Nephron progenitor cell (in vitro differentiated cells): ENCODE measurements at regions not wholly inside any gene's neighbourhood (a gene's known extent, or its start where the extent isn't known, plus 50 kb on each side); places are given as distances from the start of the nearest gene placed in this dataset.
A peak's percentile ranks its signal among the peaks of the same experiment; 100 is the strongest.

ENCODE experiments used
- DNase-seq: peaks from one replicate; pipeline ENCODE4 v3.0.0; 2021
- H3K27ac Mint-ChIP-seq: 2 replicates; pipeline ENCODE4 v1.8.0; 2021; ENCODE audit warnings: mild to moderate bottlenecking, moderate library complexity, mixed read lengths
- H3K27me3 Mint-ChIP-seq: 2 replicates; pipeline ENCODE4 v1.8.0; 2021; ENCODE audit warnings: mild to moderate bottlenecking, low read depth, mixed read lengths; ENCODE audit not compliant: poor library complexity
- H3K36me3 Mint-ChIP-seq: 2 replicates; pipeline ENCODE4 v1.8.0; 2021; ENCODE audit warnings: low read depth, mixed read lengths
- H3K4me1 Mint-ChIP-seq: 2 replicates; pipeline ENCODE4 v1.8.0; 2021; ENCODE audit warnings: mixed read lengths
- H3K4me3 Mint-ChIP-seq: 2 replicates; pipeline ENCODE4 v1.8.0; 2021; ENCODE audit warnings: mild to moderate bottlenecking, moderate library complexity, mixed read lengths
- H3K9me3 Mint-ChIP-seq: 2 replicates; pipeline ENCODE4 v1.8.0; 2021; ENCODE audit warnings: mild to moderate bottlenecking, moderate library complexity, mixed read lengths
- CTCF ChIP-seq: fragments of 200-600 bp; sonication (generic); IDR thresholded peaks from 2 replicates; pipeline ENCODE4 v1.5.0; 2021; ENCODE audit warnings: antibody characterized with exemption

GRCh38 chr6:140079328-140079727 lies 704.9 kb upstream of the CITED2 start:
- Mint-ChIP-seq H3K27ac (peak overlapping the region; percentile 6), H3K27me3 (no peaks in the 10 kb centered on the region), H3K4me1 (peaks cover 41% of the 10 kb centered on the region), H3K9me3 (no peaks in the 10 kb centered on the region), H3K36me3 (no peaks in the 10 kb centered on the region), H3K4me3 (no peak overlapping the region)
- TF ChIP-seq CTCF: no peak
- no peak for DNase-seq

- no peak for DNase-seq
- no peak overlapping the region for H3K4me3 Mint-ChIP-seq
Observed at GRCh38 chr6:140078561-140079125, 704.2 kb upstream of the CITED2 start.

GRCh38 chr6:140077827-140078560 lies 703.5 kb upstream of the CITED2 start:
- no peaks in the 10 kb centered on the region for H3K9me3 Mint-ChIP-seq
- no peak overlapping the region for H3K27ac Mint-ChIP-seq
- peaks cover 27% of the 10 kb centered on the region for H3K4me1 Mint-ChIP-seq
- no peaks in the 10 kb centered on the region for H3K27me3 Mint-ChIP-seq
- H3K36me3 Mint-ChIP-seq: no peaks in the 10 kb centered on the region
- no peak for TF ChIP-seq CTCF
- no peak for DNase-seq
- H3K4me3 Mint-ChIP-seq: no peak overlapping the region

More at GRCh38 chr6:140078561-140079125, 704.2 kb upstream of the CITED2 start:
- TF ChIP-seq CTCF: no peak
- peak overlapping the region; percentile 60 for H3K27ac Mint-ChIP-seq
- no peaks in the 10 kb centered on the region for H3K27me3 Mint-ChIP-seq
- H3K36me3 Mint-ChIP-seq: no peaks in the 10 kb centered on the region
- peaks cover 34% of the 10 kb centered on the region for H3K4me1 Mint-ChIP-seq
- no peaks in the 10 kb centered on the region for H3K9me3 Mint-ChIP-seq

- no peaks in the 10 kb centered on the region for H3K36me3 Mint-ChIP-seq
- H3K27ac Mint-ChIP-seq: no peak overlapping the region
- no peak overlapping the region for H3K4me3 Mint-ChIP-seq
- no peak for DNase-seq
- H3K9me3 Mint-ChIP-seq: no peaks in the 10 kb centered on the region
- peaks cover 26% of the 10 kb centered on the region for H3K4me1 Mint-ChIP-seq
- TF ChIP-seq CTCF: no peak
- H3K27me3 Mint-ChIP-seq: no peaks in the 10 kb centered on the region
Observed at GRCh38 chr6:140076105-140076504, 701.7 kb upstream of the CITED2 start.

GRCh38 chr6:140073456-140073855 lies 699.0 kb upstream of the CITED2 start:
- TF ChIP-seq CTCF: no peak
- no peaks in the 10 kb centered on the region for H3K36me3 Mint-ChIP-seq
- H3K27me3 Mint-ChIP-seq: no peaks in the 10 kb centered on the region
- H3K4me1 Mint-ChIP-seq: peaks cover 15% of the 10 kb centered on the region
- H3K9me3 Mint-ChIP-seq: no peaks in the 10 kb centered on the region
- H3K4me3 Mint-ChIP-seq: no peak overlapping the region
- H3K27ac Mint-ChIP-seq: no peak overlapping the region
- DNase-seq: no peak

GRCh38 chr6:140071601-140072062 lies 697.2 kb upstream of the CITED2 start:
- H3K4me3 Mint-ChIP-seq: no peak overlapping the region
- peaks cover 5% of the 10 kb centered on the region for H3K4me1 Mint-ChIP-seq
- no peaks in the 10 kb centered on the region for H3K9me3 Mint-ChIP-seq
- no peak for TF ChIP-seq CTCF
- no peak for DNase-seq
- H3K27me3 Mint-ChIP-seq: no peaks in the 10 kb centered on the region
- H3K36me3 Mint-ChIP-seq: no peaks in the 10 kb centered on the region
- H3K27ac Mint-ChIP-seq: no peak overlapping the region
